SU-DHL-6 (cell line): ENCODE measurements at regions not wholly inside any gene's neighbourhood (a gene's known extent, or its start where the extent isn't known, plus 50 kb on each side); places are given as distances from the start of the nearest gene placed in this dataset.

Experiments used
- CTCF ChIP-seq: fragments of 200-600 bp; sonication (generic); IDR thresholded peaks from one replicate; pipeline ENCODE4 v1.5.1; 2017; ENCODE audit warnings: antibody characterized with exemption, mild to moderate bottlenecking, low read length, moderate library complexity; ENCODE audit not compliant: insufficient read depth, poor library complexity, severe bottlenecking
- EZH2phosphoT487 ChIP-seq: fragments of 200-600 bp; sonication (generic), shearing (Covaris generic); conservative IDR thresholded peaks from 2 replicates; pipeline ENCODE4 v1.6.1; 2018; ENCODE audit warnings: mild to moderate bottlenecking, antibody characterized with exemption, low read length, moderate library complexity, mixed read lengths

- TF ChIP-seq CTCF (no peak), EZH2phosphoT487 (no peak)
These were observed 55.2 kb upstream of the GYPC start for GRCh38 chr2:126600742-126601141.
